Natural killer cell (primary cell): ENCODE measurements at regions not wholly inside any gene's neighbourhood (a gene's known extent, or its start where the extent isn't known, plus 50 kb on each side); places are given as distances from the start of the nearest gene placed in this dataset.

Experiments
- ATAC-seq, 3 donors: fragments of 150-1000 bp in 2 of 3; fragments of 200-7000 bp in 1 of 3; cut with Tn5 transposase; 1 replicate in 1 of 3; 2 replicates in 2 of 3; pipeline ENCODE4 v1.10.0; 2021; ENCODE audit warnings: mild to moderate bottlenecking in 2 of 3, moderate library complexity in 2 of 3
- DNase-seq, 2 donors: peaks; one replicate each; pipeline versions ENCODE4 v3.0.0 to v3.0.0-alpha.2; 2013 to 2021; ENCODE audit warnings: mixed read lengths in 1 of 2
- H3K27ac ChIP-seq: one replicate; pipeline ENCODE4 v1.5.1; 2013; ENCODE audit warnings: mild to moderate bottlenecking, low read length
- H3K27me3 ChIP-seq: one replicate; pipeline ENCODE4 v1.6.1; 2013; ENCODE audit warnings: low read length; ENCODE audit not compliant: control insufficient read depth, insufficient read depth
- H3K36me3 ChIP-seq: one replicate; pipeline ENCODE4 v1.6.1; 2013; ENCODE audit warnings: low read length; ENCODE audit not compliant: control insufficient read depth, insufficient read depth
- H3K4me1 ChIP-seq: one replicate; pipeline ENCODE4 v1.6.1; 2013; ENCODE audit warnings: low read length; ENCODE audit not compliant: control insufficient read depth, insufficient read depth
- H3K4me3 ChIP-seq: one replicate; pipeline ENCODE4 v1.5.1; 2013; ENCODE audit warnings: low read length
- H3K9me3 ChIP-seq: one replicate; pipeline ENCODE4 v1.6.1; 2013; ENCODE audit warnings: low read length; ENCODE audit not compliant: control insufficient read depth, insufficient read depth
- H3K27ac Mint-ChIP-seq, 2 donors: one replicate each; pipeline ENCODE4 v1.8.0; 2022; ENCODE audit warnings: mild to moderate bottlenecking in 2 of 2, mixed read lengths in 2 of 2, moderate library complexity in 1 of 2
- H3K27me3 Mint-ChIP-seq, 2 donors: one replicate each; pipeline ENCODE4 v1.8.0; 2022; ENCODE audit warnings: low read depth in 2 of 2, mixed read lengths in 2 of 2
- H3K36me3 Mint-ChIP-seq: one replicate; pipeline ENCODE4 v1.8.0; 2022; ENCODE audit warnings: mixed read lengths
- H3K4me1 Mint-ChIP-seq, 2 donors: one replicate each; pipeline ENCODE4 v1.8.0; 2022; ENCODE audit warnings: mixed read lengths in 2 of 2
- H3K4me3 Mint-ChIP-seq: one replicate; pipeline ENCODE4 v1.8.0; 2022; ENCODE audit warnings: mild to moderate bottlenecking, moderate library complexity, mixed read lengths
- H3K9me3 Mint-ChIP-seq, 2 donors: one replicate each; pipeline ENCODE4 v1.8.0; 2022; ENCODE audit warnings: mixed read lengths in 2 of 2
- WGBS: methylation state at CpG from one replicate; pipeline ENCODE4 v1.1.7; 2013; ENCODE audit warnings: missing lambda C conversion rate; ENCODE audit not compliant: insufficient coverage; 5-methylcytosine and 5-hydroxymethylcytosine counted together
- intact Hi-C: fragments of 100-400 bp; cut with micrococcal nuclease; formaldehyde crosslinking; loops from one replicate; pipeline ENCODE4 v1.14.2; 2022
- TF ChIP-seq, protein P1 (sequence below): fragments of 200-600 bp; IDR thresholded peaks from one replicate; pipeline ENCODE4 v1.8.0; 2022; ENCODE audit warnings: antibody characterized with exemption

- Mint-ChIP-seq H3K4me1 (peaks cover 12 to 13% of the 10 kb centered on the region in 2 donors), H3K9me3 (peaks cover 0 to 7% of the 10 kb centered on the region in 2 donors), H3K27me3 (peaks cover 19 to 56% of the 10 kb centered on the region in 2 donors), H3K27ac (no peak overlapping the region), H3K4me3 (no peak overlapping the region), H3K36me3 (peaks cover 11% of the 10 kb centered on the region)
- H3K36me3 ChIP-seq, result no peaks in the 10 kb centered on the region
- peak in 1 of 2 donors; percentile 4 for DNase-seq
- H3K4me3 ChIP-seq, result no peak overlapping the region
- H3K27ac ChIP-seq, result no peak overlapping the region
- TF ChIP-seq, protein P1, sequence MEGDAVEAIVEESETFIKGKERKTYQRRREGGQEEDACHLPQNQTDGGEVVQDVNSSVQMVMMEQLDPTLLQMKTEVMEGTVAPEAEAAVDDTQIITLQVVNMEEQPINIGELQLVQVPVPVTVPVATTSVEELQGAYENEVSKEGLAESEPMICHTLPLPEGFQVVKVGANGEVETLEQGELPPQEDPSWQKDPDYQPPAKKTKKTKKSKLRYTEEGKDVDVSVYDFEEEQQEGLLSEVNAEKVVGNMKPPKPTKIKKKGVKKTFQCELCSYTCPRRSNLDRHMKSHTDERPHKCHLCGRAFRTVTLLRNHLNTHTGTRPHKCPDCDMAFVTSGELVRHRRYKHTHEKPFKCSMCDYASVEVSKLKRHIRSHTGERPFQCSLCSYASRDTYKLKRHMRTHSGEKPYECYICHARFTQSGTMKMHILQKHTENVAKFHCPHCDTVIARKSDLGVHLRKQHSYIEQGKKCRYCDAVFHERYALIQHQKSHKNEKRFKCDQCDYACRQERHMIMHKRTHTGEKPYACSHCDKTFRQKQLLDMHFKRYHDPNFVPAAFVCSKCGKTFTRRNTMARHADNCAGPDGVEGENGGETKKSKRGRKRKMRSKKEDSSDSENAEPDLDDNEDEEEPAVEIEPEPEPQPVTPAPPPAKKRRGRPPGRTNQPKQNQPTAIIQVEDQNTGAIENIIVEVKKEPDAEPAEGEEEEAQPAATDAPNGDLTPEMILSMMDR, result no peak
- intact Hi-C loops, result no loop called here
- peaks cover 9% of the 10 kb centered on the region for H3K4me1 ChIP-seq
- H3K9me3 ChIP-seq, result no peaks in the 10 kb centered on the region
- peak in 1 of 3 donors; percentile 22 for ATAC-seq
- H3K27me3 ChIP-seq, result peaks cover 5% of the 10 kb centered on the region
- 0% methylated on average over 3 of the region's 3 CpGs for WGBS
These were observed 106.8 kb downstream of the GLRX3 start for GRCh38 chr10:130243015-130243414.

- peaks cover 0 to 7% of the 10 kb centered on the region in 2 donors for H3K9me3 Mint-ChIP-seq
- peaks cover 12 to 13% of the 10 kb centered on the region in 2 donors for H3K4me1 Mint-ChIP-seq
- Histone ChIP-seq H3K4me1 (peaks cover 9% of the 10 kb centered on the region), H3K4me3 (no peak overlapping the region), H3K27ac (no peak overlapping the region), H3K27me3 (peaks cover 5% of the 10 kb centered on the region), H3K9me3 (no peaks in the 10 kb centered on the region), H3K36me3 (no peaks in the 10 kb centered on the region)
- H3K36me3 Mint-ChIP-seq, result peaks cover 11% of the 10 kb centered on the region
- no peak overlapping the region for H3K27ac Mint-ChIP-seq
- H3K27me3 Mint-ChIP-seq, result peaks cover 19 to 44% of the 10 kb centered on the region in 2 donors
- 91% methylated on average over 16 of the region's 16 CpGs for WGBS
- intact Hi-C loops, result no loop called here
- H3K4me3 Mint-ChIP-seq, result no peak overlapping the region
- DNase-seq (no peak), ATAC-seq (no peak)
- TF ChIP-seq, protein P1, result no peak
These were observed 108.1 kb downstream of the GLRX3 start for GRCh38 chr10:130244031-130244927.

DNA sequence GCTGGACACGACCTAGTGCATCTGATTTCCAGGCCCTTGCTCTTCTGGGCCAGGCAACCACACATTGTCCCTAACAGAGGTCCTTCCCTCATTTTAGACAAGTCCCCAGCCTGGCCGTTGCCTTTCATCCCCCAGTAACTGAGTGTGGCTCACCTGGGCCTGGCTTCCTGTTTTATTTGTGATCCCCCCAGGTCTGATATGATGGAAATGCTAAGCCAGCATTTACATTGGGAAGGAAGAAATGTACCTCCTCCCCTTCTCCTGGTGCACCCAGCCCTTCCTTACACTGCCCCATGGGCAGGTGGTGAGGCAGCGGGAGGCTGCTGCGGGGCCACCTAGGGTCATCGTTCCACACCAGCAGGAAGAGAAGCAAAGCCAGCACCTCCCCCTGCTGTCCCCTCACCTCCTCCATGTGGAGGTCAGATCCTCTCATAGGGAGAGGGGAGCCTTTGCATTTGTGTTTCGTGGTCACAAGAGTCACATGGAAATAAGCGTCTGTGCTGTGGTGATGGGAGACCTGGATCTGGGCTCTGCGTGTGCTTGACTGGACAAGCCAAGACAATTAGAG lies 108.8 kb downstream of the GLRX3 start:
- H3K4me1 ChIP-seq, result peaks cover 9% of the 10 kb centered on the region
- H3K4me3 ChIP-seq, result no peak overlapping the region
- no peak for ATAC-seq
- Mint-ChIP-seq H3K4me1 (peaks cover 12 to 13% of the 10 kb centered on the region in 2 donors), H3K27me3 (peaks cover 19 to 38% of the 10 kb centered on the region in 2 donors), H3K36me3 (peaks cover 11% of the 10 kb centered on the region), H3K4me3 (no peak overlapping the region), H3K9me3 (peaks cover 0 to 7% of the 10 kb centered on the region in 2 donors), H3K27ac (no peak overlapping the region)
- peaks cover 5% of the 10 kb centered on the region for H3K27me3 ChIP-seq
- no peak for DNase-seq
- no peak overlapping the region for H3K27ac ChIP-seq
- H3K9me3 ChIP-seq, result no peaks in the 10 kb centered on the region
- intact Hi-C loops, result no loop called here
- H3K36me3 ChIP-seq, result no peaks in the 10 kb centered on the region
- 90% methylated on average over 8 of the region's 8 CpGs for WGBS
- TF ChIP-seq, protein P1, result no peak
